H9 (cell line): ENCODE measurements at regions not wholly inside any gene's neighbourhood (a gene's known extent, or its start where the extent isn't known, plus 50 kb on each side); places are given as distances from the start of the nearest gene placed in this dataset.

Experiments used
- DNase-seq: peaks from one replicate; pipeline ENCODE4 v3.0.0-alpha.2; 2017
- H2AFZ ChIP-seq: one replicate; pipeline ENCODE4 v1.6.1; 2013; ENCODE audit warnings: mild to moderate bottlenecking, low read length, control low read depth, moderate library complexity
- H2AK5ac ChIP-seq: 2 replicates; pipeline ENCODE4 v1.6.1; 2013; ENCODE audit warnings: low read length, control low read depth, mixed read lengths; ENCODE audit not compliant: insufficient read length
- H2BK120ac ChIP-seq: one replicate; pipeline ENCODE4 v1.6.1; 2013; ENCODE audit warnings: low read depth, mild to moderate bottlenecking, low read length, control low read depth, inconsistent platforms; ENCODE audit not compliant: poor library complexity, severe bottlenecking
- H2BK12ac ChIP-seq: 2 replicates; pipeline ENCODE4 v1.6.1; 2013; ENCODE audit warnings: low read length, control low read depth, mixed read lengths, low read depth; ENCODE audit not compliant: insufficient read length
- H2BK15ac ChIP-seq: 2 replicates; pipeline ENCODE4 v1.6.1; 2013; ENCODE audit warnings: low read depth, low read length, control low read depth
- H2BK20ac ChIP-seq: one replicate; pipeline ENCODE4 v1.6.1; 2013; ENCODE audit warnings: low read depth, mild to moderate bottlenecking, low read length, control low read depth, inconsistent platforms; ENCODE audit not compliant: poor library complexity, severe bottlenecking
- H2BK5ac ChIP-seq: 2 replicates; pipeline ENCODE4 v1.6.1; 2013; ENCODE audit warnings: low read length, control low read depth, mixed read lengths; ENCODE audit not compliant: insufficient read length
- H3K14ac ChIP-seq: 2 replicates; pipeline ENCODE4 v1.6.1; 2013; ENCODE audit warnings: low read length, control low read depth; ENCODE audit not compliant: insufficient read depth
- H3K18ac ChIP-seq: 2 replicates; pipeline ENCODE4 v1.6.1; 2013; ENCODE audit warnings: low read depth, mild to moderate bottlenecking, mixed read lengths, low read length, control low read depth; ENCODE audit not compliant: insufficient read length
- H3K23ac ChIP-seq: 2 replicates; pipeline ENCODE4 v1.6.1; 2013; ENCODE audit warnings: low read length, control low read depth, mixed read lengths, low read depth; ENCODE audit not compliant: insufficient read length
- H3K23me2 ChIP-seq: 2 replicates; pipeline ENCODE4 v1.6.1; 2013; ENCODE audit warnings: low read depth, mild to moderate bottlenecking, mixed read lengths, low read length, control low read depth; ENCODE audit not compliant: insufficient read length, poor library complexity, severe bottlenecking
- H3K27ac ChIP-seq: 2 replicates; pipeline ENCODE4 v1.5.1; 2013; ENCODE audit warnings: low read length, control low read depth, mixed read lengths, low read depth; ENCODE audit not compliant: insufficient read length
- H3K27me3 ChIP-seq: 2 replicates; pipeline ENCODE4 v1.6.1; 2013; ENCODE audit warnings: low read length, control low read depth, inconsistent platforms; ENCODE audit not compliant: insufficient read depth
- H3K4ac ChIP-seq: 2 replicates; pipeline ENCODE4 v1.6.1; 2013; ENCODE audit warnings: low read depth, mild to moderate bottlenecking, control low read depth, inconsistent platforms, low read length, moderate library complexity
- H3K4me1 ChIP-seq: 2 replicates; pipeline ENCODE4 v1.6.1; 2013; ENCODE audit warnings: low read length, control low read depth, inconsistent platforms; ENCODE audit not compliant: insufficient read depth
- H3K4me2 ChIP-seq: 2 replicates; pipeline ENCODE4 v1.6.1; 2013; ENCODE audit warnings: low read length, control low read depth, mixed read lengths; ENCODE audit not compliant: insufficient read length, insufficient read depth
- H3K56ac ChIP-seq: 2 replicates; pipeline ENCODE4 v1.6.1; 2013; ENCODE audit warnings: low read depth, mild to moderate bottlenecking, mixed read lengths, low read length, control low read depth; ENCODE audit not compliant: insufficient read length
- H3K79me1 ChIP-seq: 2 replicates; pipeline ENCODE4 v1.6.1; 2013; ENCODE audit warnings: low read depth, mild to moderate bottlenecking, moderate library complexity, low read length, control low read depth, inconsistent platforms; ENCODE audit not compliant: insufficient read depth, poor library complexity, severe bottlenecking
- H3K79me2 ChIP-seq: 2 replicates; pipeline ENCODE4 v1.6.1; 2013; ENCODE audit warnings: low read length, control low read depth, inconsistent platforms; ENCODE audit not compliant: insufficient read depth
- H3K9ac ChIP-seq: 2 replicates; pipeline ENCODE4 v1.6.1; 2013; ENCODE audit warnings: low read length, control low read depth, mixed read lengths; ENCODE audit not compliant: insufficient read length; ENCODE audit errors: extremely low read depth
- H3K9me3 ChIP-seq: one replicate; pipeline ENCODE4 v1.6.1; 2013; ENCODE audit warnings: low read depth, low read length, inconsistent platforms; ENCODE audit not compliant: control insufficient read depth
- H3T11ph ChIP-seq: one replicate; pipeline ENCODE4 v1.6.1; 2013; ENCODE audit warnings: mild to moderate bottlenecking, low read length, control low read depth, inconsistent platforms
- H4K20me1 ChIP-seq: one replicate; pipeline ENCODE4 v1.6.1; 2013; ENCODE audit not compliant: control insufficient read depth, insufficient read length, insufficient read depth
- H4K5ac ChIP-seq: 2 replicates; pipeline ENCODE4 v1.6.1; 2013; ENCODE audit warnings: low read depth, mild to moderate bottlenecking, mixed read lengths, low read length, control low read depth; ENCODE audit not compliant: insufficient read length
- H4K8ac ChIP-seq: replicated peaks from 2 replicates; pipeline ENCODE4 v1.6.1; 2013; ENCODE audit warnings: low read length, control low read depth, mixed read lengths, low read depth; ENCODE audit not compliant: insufficient read length
- H4K91ac ChIP-seq: 2 replicates; pipeline ENCODE4 v1.6.1; 2013; ENCODE audit warnings: low read depth, mild to moderate bottlenecking, moderate library complexity, mixed read lengths, low read length, control low read depth; ENCODE audit not compliant: insufficient read length
- H3K27ac Mint-ChIP-seq, 3 experiments: 2 replicates in 2 of 3; 3 replicates in 1 of 3; pipeline ENCODE4 v1.8.0; 2020 to 2021; ENCODE audit warnings: mixed read lengths in 3 of 3, mild to moderate bottlenecking in 1 of 3, moderate library complexity in 1 of 3
- H3K27me3 Mint-ChIP-seq: 2 replicates; pipeline ENCODE4 v1.8.0; 2021; ENCODE audit warnings: low read depth, mild to moderate bottlenecking, moderate library complexity, mixed read lengths
- H3K36me3 Mint-ChIP-seq, 3 experiments: 2 replicates in 2 of 3; 3 replicates in 1 of 3; pipeline ENCODE4 v1.8.0; 2020 to 2021; ENCODE audit warnings: low read depth in 3 of 3, mixed read lengths in 3 of 3; ENCODE audit not compliant: insufficient read depth in 1 of 3
- H3K4me1 Mint-ChIP-seq, 2 experiments: 2 replicates each; pipeline ENCODE4 v1.8.0; 2020; ENCODE audit warnings: mixed read lengths in 2 of 2
- H3K4me3 Mint-ChIP-seq, 2 experiments: 2 replicates in 1 of 2; 3 replicates in 1 of 2; pipeline ENCODE4 v1.8.0; 2020 to 2021; ENCODE audit warnings: mild to moderate bottlenecking in 2 of 2, mixed read lengths in 2 of 2, moderate library complexity in 1 of 2
- H3K9me3 Mint-ChIP-seq, 2 experiments: 2 replicates in 1 of 2; 3 replicates in 1 of 2; pipeline ENCODE4 v1.8.0; 2020; ENCODE audit warnings: mild to moderate bottlenecking in 2 of 2, mixed read lengths in 2 of 2, moderate library complexity in 1 of 2
- CTCF ChIP-seq: fragments of 200-600 bp; sonication (generic); conservative IDR thresholded peaks from 3 replicates; pipeline ENCODE4 v1.8.0; 2021; ENCODE audit warnings: antibody characterized with exemption, mild to moderate bottlenecking
- WGBS: extraction: QIAGEN DNeasy Blood & Tissue Kit; methylation state at CpG from one replicate; pipeline ENCODE4 v1.1.7; 2013; ENCODE audit warnings: missing lambda C conversion rate, low lambda C conversion rate, mixed read lengths; ENCODE audit not compliant: insufficient read length; ENCODE audit errors: extremely low coverage; 5-methylcytosine and 5-hydroxymethylcytosine counted together

GRCh38 chr13:38539632-38540031 lies 147.2 kb upstream of the FREM2 start:
- no peaks in the 10 kb centered on the region for H3K27me3 ChIP-seq
- no peak overlapping the region for H4K91ac ChIP-seq
- no peaks in the 10 kb centered on the region for H3K9me3 Mint-ChIP-seq
- H3K4me3 Mint-ChIP-seq = no peak overlapping the region
- no peaks in the 10 kb centered on the region for H3K27me3 Mint-ChIP-seq
- H3K9me3 ChIP-seq = no peaks in the 10 kb centered on the region
- H3K4ac ChIP-seq = no peak overlapping the region
- H3K79me1 ChIP-seq = no peaks in the 10 kb centered on the region
- H3K4me2 ChIP-seq = no peak overlapping the region
- no peaks in the 10 kb centered on the region for H4K20me1 ChIP-seq
- H3K4me1 ChIP-seq = no peaks in the 10 kb centered on the region
- no peak overlapping the region for H2BK20ac ChIP-seq
- no peak for DNase-seq
- H3K18ac ChIP-seq = no peak overlapping the region
- H3K23me2 ChIP-seq = no peaks in the 10 kb centered on the region
- H3K14ac ChIP-seq = no peak overlapping the region
- H2BK15ac ChIP-seq = no peak overlapping the region
- H3K27ac Mint-ChIP-seq = no peak overlapping the region
- H2BK5ac ChIP-seq = no peak overlapping the region
- peaks cover 8% of the 10 kb centered on the region in 2 experiments for H3K4me1 Mint-ChIP-seq
- H2BK12ac ChIP-seq = no peak overlapping the region
- H3K36me3 Mint-ChIP-seq = no peaks in the 10 kb centered on the region
- no peak overlapping the region for H3K27ac ChIP-seq
- no peak for TF ChIP-seq CTCF
- no peak overlapping the region for H4K8ac ChIP-seq
- H2AK5ac ChIP-seq = no peak overlapping the region
- H3T11ph ChIP-seq = no peak overlapping the region
- no peaks in the 10 kb centered on the region for H3K79me2 ChIP-seq
- no peak overlapping the region for H4K5ac ChIP-seq
- H2BK120ac ChIP-seq = no peak overlapping the region
- WGBS = no CpG with 5 or more reads among the region's 2 CpGs
- H3K9ac ChIP-seq = no peak overlapping the region
- no peak overlapping the region for H3K56ac ChIP-seq
- H3K23ac ChIP-seq = no peak overlapping the region
- H2AFZ ChIP-seq = no peak overlapping the region
